DMS 273 (cell line): ENCODE measurements at regions not wholly inside any gene's neighbourhood (a gene's known extent, or its start where the extent isn't known, plus 50 kb on each side); places are given as distances from the start of the nearest gene placed in this dataset.

Experiments used
- DNase-seq: peaks from one replicate; lab custom pipeline; 2025; ENCODE audit not compliant: unreplicated experiment; lab: John Stamatoyannopoulos, UW

DNA sequence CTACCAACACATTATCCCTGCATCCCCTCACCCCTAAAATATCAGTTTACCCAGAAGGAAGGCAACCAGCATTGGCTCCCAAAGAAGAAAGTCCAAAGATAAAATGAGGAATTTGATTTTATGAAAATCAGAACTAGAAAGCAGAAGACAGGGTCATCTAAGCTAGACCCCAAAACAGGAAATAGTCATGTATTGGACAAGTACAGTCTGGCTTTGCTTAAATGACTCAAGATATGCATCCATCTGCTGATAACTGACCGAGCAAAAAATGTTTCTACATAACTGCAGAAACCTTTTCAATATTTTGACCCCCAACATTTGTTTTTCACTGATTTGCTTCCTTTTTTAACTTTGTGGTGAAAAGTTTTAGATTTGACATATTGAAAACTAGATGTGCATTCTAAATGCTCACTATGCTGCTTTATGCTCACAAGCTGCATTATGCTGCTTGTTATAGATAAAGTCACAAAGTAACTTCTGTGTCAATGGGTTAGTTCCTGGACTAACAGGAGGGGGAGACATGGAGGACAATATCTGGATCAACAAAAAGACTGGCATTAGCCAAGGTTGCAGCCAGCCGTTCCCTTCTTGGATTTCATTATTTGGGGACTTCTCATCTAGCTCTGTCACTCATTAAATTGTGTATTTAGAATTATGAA is 227.0 kb downstream of the INHBA start:
- DNase-seq, result no peak

DNA sequence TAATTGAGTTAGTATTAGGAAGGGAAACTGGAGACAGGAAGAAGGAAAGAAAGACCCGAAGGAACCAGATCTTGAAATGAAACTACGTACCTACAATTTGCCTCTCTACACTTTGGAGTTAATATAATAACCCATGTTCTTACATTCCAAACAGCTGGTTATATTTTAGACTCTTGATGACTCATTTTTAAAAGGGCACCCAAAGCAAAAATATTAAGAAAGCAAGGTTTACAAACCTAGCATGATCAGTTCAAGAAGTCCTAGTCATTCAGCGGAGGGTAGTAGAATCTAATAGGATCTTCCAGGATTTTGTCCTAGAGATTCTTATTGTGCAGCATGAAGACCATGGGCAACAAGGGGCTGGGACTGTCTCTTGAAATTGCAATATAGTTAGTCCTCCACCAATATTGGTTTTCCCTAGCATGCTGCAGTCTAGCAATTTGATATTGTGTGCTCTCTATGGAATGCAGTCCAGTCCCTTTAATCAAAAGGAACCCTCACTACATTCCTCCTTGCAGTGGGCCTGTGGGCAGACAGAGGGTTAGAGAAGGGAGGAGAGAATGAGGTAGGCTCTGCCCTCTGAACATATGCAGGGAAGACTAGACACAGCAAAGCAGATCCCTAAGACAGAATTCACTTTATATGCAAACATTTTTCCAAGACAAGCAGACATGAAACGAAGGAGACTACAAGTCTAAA is 230.3 kb downstream of the INHBA start:
- no peak for DNase-seq

DNA sequence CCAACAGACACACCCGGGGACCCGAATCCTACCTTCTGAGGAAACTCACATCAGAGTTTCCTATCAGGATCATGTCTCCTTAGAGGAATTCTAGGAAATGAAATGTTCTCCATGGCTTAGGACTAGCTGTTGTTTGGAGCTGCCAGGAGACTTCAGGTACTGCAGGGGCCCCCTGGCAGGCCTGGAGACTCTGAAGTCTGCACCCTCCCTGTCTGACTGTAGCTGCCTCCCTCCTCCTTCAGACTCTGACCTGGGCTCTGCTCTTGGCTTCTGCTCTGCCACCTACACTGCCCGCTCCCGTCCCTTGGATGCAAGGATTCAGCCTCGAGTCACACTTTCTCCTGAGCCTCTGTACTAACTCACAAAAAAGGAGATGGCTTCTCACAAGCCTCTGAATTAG is 232.8 kb downstream of the INHBA start:
- no peak for DNase-seq

DNA sequence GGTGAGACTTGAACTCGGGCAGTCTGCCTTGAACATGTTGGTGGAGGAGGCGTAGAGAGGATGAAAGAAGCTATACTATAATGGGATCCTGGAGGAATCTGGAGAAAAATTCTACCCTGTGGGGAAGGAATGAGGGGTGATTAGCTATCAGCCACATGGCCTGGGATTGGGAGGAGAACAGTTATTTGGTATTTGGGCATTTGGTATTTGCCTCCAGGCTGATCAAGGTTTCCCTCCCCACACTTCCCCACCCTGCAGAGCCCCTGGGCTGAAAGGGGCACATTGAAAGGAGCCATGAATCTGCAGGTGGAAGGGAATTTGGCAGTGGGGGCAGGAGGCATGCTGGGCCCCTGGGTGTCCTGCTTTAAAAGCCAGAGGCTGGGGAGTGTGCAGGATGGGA is 235.3 kb downstream of the INHBA start:
- DNase-seq, result no peak

DNA sequence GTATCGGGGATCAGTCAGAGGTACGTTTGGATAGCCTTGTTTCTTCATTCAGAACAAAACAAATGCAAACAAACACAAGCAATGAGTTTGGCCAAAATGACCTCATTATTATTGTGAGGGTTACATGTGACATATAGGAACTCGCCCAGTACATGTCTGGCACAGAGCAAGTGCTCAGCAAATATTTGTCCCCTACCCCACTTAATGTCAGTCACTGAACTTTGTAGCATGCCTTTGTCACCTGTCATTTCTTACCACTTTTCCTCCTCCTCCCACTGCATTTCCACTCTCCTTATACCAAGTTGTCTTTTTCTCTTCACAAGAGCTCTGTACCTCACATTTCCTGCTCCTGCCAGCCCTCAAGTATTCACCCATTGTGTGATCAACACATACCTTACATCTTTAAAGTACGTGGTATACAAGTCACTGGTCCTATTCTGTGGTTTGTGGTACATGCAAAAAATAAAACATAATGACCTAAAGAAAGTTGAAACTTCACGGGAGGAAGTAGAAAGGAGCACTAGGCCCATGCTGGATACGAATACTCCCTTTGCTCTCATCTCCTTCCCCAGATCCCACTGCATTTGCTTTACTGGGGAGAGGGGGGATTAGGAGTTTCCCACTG is 236.0 kb downstream of the INHBA start:
- no peak for DNase-seq

DNA sequence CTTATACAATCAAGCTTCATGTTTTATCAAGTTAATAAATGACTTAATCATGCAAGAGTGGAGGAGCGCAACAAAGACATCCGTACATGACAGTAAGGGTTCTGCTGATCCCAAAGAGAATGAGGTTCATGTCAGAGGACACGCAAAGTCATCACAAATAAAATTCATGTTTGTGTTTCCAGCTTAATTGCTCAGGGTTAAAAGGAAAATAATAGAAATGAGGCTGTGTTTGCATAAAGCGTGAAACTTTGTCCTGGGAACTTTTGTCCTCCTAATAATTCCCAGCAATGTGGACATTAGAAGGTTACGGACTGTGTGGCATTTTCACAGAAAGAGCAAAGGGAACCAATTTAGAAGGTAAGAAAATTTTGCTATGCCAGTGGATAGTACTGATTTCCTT is 237.3 kb downstream of the INHBA start:
- no peak for DNase-seq

DNA sequence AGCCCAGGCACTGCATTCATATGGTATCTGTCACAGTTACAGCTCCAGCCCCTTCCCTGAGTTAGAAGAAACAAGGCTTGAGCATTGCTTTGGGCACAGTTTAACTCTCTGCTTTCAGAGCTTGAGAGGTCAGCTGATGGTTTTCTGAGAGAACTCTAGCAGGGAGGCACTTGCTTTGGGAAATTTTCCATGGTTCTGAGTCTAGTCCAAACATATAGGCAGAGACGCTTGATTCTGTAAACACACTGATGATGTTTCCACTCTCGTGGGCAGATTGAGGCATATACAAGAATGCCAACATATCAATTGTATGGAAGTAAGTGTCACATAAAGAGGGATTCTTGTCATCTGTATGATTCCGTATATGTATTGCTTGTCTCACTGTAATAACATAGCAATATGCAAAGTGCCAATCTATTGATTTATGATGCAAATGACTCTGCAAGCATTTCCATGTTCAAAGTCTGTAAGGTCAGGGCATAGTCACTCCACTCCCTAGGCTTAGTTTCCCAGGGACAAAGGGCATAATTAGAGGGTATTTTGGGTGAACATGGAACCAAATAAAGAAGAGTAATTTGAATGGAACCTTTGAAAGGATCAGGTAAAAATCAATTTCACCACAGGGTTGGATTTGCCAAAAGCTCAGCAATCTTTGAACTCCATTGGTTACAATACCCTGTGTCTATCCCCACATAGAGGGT is 239.0 kb downstream of the INHBA start:
- DNase-seq, result no peak

DNA sequence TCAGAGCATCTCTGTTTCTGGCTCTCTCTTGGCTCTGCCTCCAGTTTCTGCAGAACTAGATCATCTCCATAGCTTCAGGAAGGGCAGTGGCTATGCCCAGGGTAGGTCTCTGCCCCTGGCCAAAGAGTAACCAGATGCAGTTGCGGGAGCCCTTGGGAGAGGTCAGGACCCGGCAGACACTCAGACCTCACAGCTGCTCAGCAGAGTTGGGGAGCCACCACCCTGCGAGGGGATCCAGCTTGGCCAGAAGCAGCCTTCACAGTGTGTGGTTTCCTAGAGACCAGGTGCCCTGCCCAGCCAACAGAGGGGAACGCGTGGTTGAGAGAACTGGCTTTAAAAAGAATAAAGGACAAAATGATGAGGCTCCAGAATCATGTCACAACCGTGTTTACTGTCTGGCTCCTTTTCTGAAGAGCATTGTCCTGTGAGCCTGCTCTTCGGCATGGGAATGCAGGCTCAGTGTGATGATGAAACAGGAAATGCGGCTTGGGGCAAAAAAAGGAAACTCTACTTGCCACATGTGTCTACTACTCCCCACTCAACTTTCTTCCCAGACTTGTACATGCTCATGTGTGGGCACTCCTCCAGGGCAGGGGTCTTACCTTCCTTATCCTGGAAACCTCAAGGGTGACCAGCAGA is 243.1 kb downstream of the INHBA start:
- DNase-seq, result no peak

DNA sequence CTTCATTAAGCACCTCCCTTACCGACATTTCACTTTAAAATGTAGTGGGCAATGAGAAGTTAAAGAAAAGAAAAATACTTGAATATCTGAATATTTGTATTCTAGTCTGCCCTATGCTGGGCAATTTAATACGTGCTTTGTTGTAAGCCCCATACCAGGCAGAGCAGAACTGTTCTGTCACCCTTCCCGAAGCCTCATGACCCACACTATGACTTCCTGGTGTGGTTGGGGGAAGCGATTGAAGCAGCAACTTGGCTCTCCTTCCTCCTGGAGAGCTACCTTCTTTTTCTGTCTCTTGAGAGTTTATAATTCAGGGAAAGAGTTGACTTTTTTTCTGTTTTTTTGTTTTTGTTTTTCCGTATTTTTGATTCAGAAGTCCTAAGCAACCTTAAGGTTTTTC is 243.7 kb downstream of the INHBA start:
- no peak for DNase-seq

DNA sequence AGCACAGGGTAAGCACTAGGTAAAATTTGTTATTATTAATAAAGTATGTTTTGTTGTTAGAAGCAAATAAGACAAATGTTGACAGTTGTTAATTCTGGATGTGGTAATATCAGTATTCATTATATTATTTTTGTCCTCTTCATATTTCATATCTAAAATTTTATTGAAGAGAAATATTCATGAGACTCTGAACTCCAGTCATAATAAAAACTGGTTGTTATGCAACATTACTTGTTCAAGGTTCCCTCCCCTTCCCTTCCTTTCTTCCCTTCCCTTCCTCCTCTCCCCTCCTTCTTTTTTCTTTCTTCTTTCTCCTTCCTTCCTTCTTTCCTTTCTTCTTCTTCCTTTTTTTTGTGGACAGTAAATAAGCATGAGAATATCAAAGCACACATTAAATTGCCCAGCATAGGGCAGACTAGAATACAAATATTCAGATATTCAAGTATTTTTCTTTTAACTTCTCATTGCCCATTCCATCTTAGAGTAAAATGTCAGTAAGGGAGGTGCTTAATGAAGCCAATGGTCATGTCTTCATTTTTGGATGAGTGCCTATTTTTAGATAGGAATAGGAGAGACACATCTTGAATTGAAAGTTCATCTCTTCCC is 245.0 kb downstream of the INHBA start:
- DNase-seq, result no peak

DNA sequence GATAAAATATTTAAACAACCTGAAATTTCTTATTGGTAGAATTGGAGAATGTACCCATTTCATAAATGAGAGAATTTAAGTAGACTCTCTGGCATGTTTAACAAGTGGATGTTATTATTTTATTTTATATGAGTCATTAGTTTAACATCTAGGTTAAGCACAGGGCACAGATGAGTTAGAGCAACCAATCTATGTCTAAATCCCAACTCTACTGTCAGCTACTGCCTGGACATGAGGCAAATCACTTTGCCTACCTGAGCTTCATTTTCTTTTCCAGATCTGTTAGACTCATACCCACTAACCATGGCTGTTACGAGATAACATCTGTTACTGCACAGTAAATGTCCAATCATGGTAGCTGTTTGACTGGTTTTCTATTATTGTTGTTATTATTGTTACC is 251.1 kb downstream of the INHBA start:
- DNase-seq, result no peak

DNA sequence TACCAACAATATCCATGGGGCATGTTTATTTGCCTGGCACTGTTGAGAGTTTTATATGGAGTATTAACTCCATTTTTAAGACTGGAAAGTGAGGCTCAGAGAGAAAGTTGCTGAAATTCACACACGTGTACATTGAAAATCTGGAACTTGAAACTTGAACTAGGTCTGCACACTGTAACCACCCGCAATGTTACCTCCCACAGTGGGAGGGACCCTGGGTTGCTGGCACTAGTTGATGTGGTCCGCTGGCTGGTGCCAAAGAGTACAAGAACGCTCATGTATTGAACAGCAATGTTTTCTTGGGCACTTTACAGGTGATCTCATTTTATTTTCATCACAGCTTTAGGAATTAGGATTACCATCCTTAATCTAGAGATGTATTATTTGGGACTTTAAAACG is 253.2 kb downstream of the INHBA start:
- no peak for DNase-seq

DNA sequence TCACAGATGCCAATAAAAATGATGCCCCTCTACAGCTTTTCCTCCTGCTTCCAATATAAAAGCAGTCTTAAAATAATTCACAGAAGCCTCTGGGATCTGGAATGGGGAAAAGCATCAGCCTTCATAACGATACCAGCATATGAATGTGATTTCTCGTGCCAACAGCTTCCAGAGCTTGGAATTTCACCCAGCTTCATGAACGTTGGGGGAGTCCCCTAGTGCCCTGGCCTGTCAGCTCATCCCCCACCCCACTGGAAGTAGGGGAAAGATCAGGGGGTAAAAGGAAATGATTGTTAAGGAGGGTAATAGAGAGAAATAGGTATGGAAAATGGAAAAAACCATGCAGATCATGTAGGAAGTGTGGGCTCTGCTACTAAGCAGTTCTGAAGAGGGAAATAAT is 253.6 kb downstream of the INHBA start:
- DNase-seq, result no peak

DNA sequence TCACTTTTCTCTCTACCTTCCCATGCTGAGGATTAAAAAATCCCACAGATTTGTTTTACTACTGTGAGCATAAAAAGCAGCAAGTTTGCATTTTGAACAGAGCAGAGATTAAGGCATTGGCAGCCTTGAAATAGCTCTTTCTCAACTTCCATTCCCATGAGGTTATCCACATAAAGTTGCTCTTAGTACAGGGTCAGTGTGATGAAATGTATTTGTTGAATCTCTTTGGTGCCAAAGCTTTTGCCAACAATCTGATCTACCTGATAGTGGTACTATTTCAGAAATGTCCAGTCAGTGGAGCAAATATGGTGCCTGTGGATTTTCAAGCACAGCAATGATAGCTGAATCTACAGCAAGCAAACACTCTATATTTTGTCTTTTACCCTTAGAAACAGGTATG is 254.8 kb downstream of the INHBA start:
- no peak for DNase-seq

DNA sequence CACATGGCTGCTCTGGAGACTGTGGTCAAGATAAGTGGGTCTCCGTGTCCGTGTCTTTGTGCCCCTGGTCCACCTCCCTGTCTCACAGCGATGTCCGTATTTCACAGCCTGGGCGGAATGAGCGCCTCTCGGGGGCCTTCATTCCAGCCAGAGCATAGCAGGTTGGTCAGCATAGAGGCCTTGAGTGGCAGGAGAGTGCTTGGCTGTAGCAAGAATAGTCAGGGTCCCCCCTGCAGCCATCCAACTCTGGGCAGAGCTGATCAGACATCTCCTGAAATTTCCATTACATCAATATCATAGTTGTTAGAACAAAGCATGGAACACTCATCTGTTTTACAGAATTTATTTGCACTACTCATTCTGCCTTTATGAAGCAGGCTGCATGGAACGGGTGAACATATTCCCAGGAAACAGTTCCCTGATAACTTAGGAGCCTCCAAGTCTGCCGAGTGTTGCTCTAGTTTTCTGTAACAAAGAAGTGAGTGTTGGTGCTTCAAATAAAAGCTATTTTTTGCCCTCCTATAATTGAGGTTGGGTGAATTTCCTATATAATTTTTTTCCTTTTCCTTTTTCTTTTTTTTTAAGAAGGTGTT is 255.3 kb downstream of the INHBA start:
- DNase-seq, result no peak

DNA sequence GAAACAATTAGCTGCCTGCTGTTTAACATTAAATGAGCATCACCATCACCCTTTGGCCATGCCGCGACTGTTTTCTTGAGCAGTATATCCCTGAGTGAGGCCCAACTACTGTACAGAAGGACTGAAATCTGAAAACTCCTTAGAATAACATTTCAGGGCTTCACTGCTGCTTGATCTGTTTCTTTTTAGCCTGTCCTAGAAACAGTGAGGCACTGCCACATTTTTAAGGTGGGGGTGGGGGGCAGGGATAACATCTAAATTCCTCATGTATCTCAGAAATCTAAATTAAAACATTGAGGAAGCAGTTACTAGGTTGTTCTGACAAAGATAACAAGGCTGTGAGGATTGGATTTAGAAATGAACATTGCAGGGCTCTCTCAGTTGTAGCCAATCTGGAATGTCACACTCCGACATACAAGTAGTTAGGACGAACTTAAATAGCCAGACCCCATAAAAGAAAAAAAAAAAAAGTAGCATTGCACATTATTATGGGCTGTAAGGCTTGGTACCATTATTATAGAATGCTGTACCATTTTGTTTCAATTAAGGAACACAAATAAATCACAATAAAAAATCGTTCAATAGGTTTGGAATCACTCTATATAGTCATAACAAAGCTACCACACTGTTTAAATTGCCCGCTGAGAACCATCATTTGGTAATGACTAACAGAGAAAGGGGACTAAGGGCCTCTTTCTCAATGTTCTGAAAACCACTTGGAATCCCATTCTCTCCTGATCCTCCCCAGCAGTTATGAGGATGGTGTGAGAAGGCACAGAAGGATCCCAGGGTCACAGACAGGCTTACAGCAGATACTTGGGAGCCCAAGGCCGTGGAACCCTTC is 256.1 kb downstream of the INHBA start:
- DNase-seq, result no peak

DNA sequence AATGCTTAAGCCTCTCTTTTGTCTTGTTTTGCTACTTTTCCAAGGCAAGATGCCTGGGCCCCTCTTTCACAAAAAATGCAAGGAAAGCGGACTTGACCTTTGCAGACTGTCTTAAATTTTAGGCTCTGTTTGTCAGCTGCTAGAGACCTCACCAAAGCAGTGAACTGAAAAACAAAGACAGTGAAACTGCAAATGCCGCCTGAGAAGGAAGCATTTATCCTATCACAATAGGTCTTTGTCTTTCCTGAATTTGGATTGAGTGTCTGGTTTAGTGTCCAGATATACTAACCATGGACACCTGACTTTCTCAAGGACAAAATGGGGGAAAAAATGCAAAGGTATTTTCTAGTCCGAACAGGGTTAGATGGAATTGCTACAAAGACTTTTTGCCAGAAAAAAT is 256.9 kb downstream of the INHBA start:
- DNase-seq, result no peak

DNA sequence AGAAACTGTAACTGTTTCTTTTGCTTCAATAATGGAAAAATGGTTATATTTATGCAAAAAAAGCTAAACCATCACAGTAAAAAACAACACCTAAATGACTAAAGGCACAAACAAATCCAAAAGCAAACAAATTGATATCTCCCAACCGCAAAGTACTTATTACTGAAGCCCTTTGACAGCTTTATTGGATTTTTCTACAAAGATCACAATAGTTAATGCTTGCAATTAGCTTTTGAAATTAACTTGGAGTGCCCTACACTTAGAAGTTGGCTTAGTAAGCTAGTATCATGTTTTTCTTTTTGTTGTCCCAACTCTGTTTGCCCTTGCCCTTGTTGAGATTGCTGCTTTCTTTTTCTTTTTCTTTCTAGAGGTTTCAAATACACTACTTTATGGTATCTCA is 257.5 kb downstream of the INHBA start:
- no peak for DNase-seq

DNA sequence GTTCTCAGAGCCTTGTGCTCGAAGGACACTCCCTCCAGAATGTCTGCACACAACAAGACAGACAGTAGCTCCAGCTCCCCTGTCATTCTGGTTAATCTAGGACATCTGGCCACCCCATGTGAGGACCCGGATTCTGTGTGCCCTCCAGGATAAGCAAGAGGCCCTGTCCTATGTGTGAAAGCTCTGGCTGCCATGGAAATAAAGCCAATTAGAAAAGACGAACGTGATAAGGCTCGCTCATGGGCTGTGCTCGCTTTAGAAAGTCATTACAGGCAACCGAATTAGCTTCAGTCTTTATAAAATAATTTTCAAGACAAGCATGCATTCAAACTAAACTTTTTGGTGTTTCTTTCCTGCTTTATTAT is 263.4 kb downstream of the INHBA start:
- no peak for DNase-seq
